Osteocyte (in vitro differentiated cells): ENCODE measurements at regions not wholly inside any gene's neighbourhood (a gene's known extent, or its start where the extent isn't known, plus 50 kb on each side); places are given as distances from the start of the nearest gene placed in this dataset.

Experiments used
- DNase-seq: peaks from one replicate; pipeline ENCODE4 v3.0.0; 2021; ENCODE audit warnings: mixed read lengths; ENCODE audit not compliant: unreplicated experiment; ENCODE audit errors: extremely low spot score
- H3K27ac Mint-ChIP-seq: one replicate; pipeline ENCODE4 v1.8.0; 2021; ENCODE audit warnings: mild to moderate bottlenecking, mixed read lengths; ENCODE audit not compliant: unreplicated experiment
- H3K27me3 Mint-ChIP-seq: one replicate; pipeline ENCODE4 v1.8.0; 2021; ENCODE audit warnings: mixed read lengths; ENCODE audit not compliant: unreplicated experiment
- H3K36me3 Mint-ChIP-seq: one replicate; pipeline ENCODE4 v1.8.0; 2021; ENCODE audit warnings: mixed read lengths; ENCODE audit not compliant: unreplicated experiment
- H3K4me1 Mint-ChIP-seq: one replicate; pipeline ENCODE4 v1.8.0; 2021; ENCODE audit warnings: mixed read lengths; ENCODE audit not compliant: unreplicated experiment
- H3K4me3 Mint-ChIP-seq: one replicate; pipeline ENCODE4 v1.8.0; 2021; ENCODE audit warnings: mild to moderate bottlenecking, moderate library complexity, mixed read lengths; ENCODE audit not compliant: unreplicated experiment
- H3K9me3 Mint-ChIP-seq: one replicate; pipeline ENCODE4 v1.8.0; 2021; ENCODE audit warnings: mixed read lengths; ENCODE audit not compliant: unreplicated experiment
- CTCF ChIP-seq: fragments of 200-600 bp; sonication (generic); IDR thresholded peaks from 2 replicates; pipeline ENCODE4 v1.5.0; 2021; ENCODE audit warnings: antibody characterized with exemption, mild to moderate bottlenecking, moderate library complexity

- H3K27me3 Mint-ChIP-seq: no peaks in the 10 kb centered on the region
- no peak overlapping the region for H3K4me3 Mint-ChIP-seq
- TF ChIP-seq CTCF: no peak
These were observed 95.8 kb upstream of the ZNF366 start for GRCh38 chr5:72602696-72603685.

DNA sequence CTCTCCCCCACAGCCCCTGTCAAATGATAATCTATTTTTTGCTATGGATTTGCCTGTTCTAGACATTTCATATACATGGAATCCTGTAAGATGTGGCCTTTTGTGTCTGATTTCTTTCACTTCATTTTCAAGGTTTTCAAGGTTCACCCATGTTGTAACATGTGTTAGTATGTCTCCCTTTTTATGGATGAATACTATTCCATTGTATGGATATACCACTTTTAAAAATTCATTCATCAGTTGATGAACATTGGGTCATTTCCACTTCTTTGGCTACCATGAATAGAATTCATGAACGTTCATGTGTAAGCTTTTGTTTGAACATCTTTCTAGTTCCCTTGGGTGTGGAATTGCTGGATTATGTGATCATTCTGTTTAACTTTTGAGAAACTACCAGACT is 94.7 kb upstream of the ZNF366 start:
- TF ChIP-seq CTCF: no peak
- no peak overlapping the region for H3K4me3 Mint-ChIP-seq
- H3K27me3 Mint-ChIP-seq: no peaks in the 10 kb centered on the region
- DNase-seq: no peak
- H3K36me3 Mint-ChIP-seq: no peaks in the 10 kb centered on the region
- H3K9me3 Mint-ChIP-seq: peaks cover 6% of the 10 kb centered on the region
- peaks cover 21% of the 10 kb centered on the region for H3K4me1 Mint-ChIP-seq
- no peak overlapping the region for H3K27ac Mint-ChIP-seq

More at GRCh38 chr5:72602696-72603685, 95.8 kb upstream of the ZNF366 start:
- H3K4me1 Mint-ChIP-seq: peaks cover 10% of the 10 kb centered on the region
- H3K9me3 Mint-ChIP-seq: peaks cover 6% of the 10 kb centered on the region
- no peak for DNase-seq
- no peak overlapping the region for H3K27ac Mint-ChIP-seq
- no peaks in the 10 kb centered on the region for H3K36me3 Mint-ChIP-seq

DNA sequence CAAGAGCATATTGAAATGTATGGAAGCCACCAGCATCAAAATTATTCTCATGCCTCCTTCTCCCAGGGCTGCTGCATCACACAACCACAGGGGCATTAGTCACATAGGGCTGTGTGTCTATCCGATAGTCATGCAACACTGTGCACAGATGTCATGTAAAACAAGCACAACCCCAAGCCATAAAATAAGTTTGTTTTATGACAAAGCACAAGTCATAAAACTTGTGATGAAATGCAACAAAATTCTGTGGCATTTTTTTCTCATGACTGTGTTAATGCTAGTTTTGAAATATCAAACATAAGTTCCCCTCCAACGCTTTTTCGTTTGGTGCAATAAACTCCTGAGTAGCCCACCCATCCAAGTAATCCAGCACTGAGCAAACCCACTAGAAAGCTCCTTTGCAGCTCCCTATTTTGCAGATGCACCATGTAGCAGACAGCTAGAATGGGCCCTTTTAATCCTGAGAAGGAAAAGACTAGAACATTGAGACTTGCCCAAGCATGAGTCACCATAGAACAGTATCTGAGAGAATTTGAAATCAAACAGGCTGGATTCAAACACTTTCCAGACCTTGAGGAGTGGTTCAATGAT is 93.3 kb upstream of the ZNF366 start:
- Mint-ChIP-seq H3K27me3 (no peaks in the 10 kb centered on the region), H3K36me3 (no peaks in the 10 kb centered on the region), H3K9me3 (peaks cover 6% of the 10 kb centered on the region), H3K4me1 (peaks cover 24% of the 10 kb centered on the region), H3K27ac (no peak overlapping the region), H3K4me3 (no peak overlapping the region)
- no peak for DNase-seq
- TF ChIP-seq CTCF: no peak

GRCh38 chr5:72599519-72600370 is 92.5 kb upstream of the ZNF366 start:
- Mint-ChIP-seq H3K4me1 (peaks cover 24% of the 10 kb centered on the region), H3K4me3 (no peak overlapping the region), H3K27ac (no peak overlapping the region), H3K27me3 (no peaks in the 10 kb centered on the region), H3K36me3 (no peaks in the 10 kb centered on the region), H3K9me3 (peaks cover 6% of the 10 kb centered on the region)
- TF ChIP-seq CTCF: no peak
- no peak for DNase-seq
